GM20431 (cell line): ENCODE measurements at regions not wholly inside any gene's neighbourhood (a gene's known extent, or its start where the extent isn't known, plus 50 kb on each side); places are given as distances from the start of the nearest gene placed in this dataset.

Experiments
- in situ Hi-C: fragments of 300-500 bp; cut with MseI, MboI; formaldehyde crosslinking; loops from one replicate; pipeline ENCODE4 v1.15.0; 2020; ENCODE audit warnings: low sequenced_read_pairs; ENCODE audit not compliant: unreplicated experiment

DNA sequence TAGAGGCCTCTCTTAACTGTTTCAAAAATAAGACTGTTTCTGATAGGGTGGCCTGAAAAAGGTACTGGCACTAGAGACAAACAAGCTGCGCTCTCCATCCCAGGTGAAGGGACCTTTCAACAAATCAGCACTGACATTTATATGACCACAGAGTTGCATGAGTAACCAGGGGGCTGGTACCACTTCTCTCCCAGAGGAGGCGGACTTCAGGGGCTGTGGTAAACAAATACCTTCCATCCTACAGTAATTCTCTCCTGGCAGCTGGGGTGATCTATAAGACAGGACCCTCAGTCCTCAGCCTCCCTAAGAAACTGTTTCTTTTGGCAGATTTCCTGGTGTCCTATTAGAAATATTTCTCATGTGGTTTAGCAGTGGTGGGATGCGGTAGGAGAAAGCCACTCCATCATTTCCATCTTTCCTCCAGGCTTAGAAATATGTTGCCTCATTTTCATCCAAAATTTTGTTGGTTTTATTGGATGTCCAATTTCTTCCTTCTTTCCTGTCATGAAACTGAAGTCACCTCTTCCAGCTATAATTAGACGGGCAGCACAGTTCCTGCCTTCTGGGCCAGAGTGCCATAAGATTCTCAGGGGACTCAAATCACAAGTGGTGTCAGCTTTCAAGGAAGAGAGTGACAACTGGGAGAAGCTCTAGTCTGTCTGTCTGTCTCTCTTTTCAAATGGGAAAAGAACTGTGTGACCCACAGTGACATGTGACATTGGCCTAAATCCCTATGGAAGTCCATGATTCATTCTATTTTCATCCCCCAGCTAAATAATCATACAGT, 96.4 kb downstream of the CYRIA start:
- in situ Hi-C loops: no loop called here

DNA sequence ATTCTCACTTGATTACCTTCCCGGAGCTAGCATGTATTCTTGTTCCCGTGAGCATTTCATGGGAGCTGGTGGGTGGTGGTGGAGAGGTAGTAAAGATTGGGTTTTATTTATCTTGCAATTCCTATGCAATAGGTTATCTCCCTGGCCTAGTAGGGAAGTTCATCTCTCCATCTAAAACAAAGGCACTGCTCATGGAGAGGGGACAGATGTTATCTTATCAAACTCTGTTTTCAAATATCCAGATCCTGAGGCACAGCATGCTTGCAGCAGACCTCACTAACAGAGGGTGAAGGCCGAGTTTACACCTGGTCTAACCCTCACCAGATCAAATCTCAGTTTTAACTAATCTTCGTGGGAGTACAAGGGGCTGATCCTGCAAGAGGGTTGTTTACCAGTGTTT, 98.9 kb downstream of the CYRIA start:
- in situ Hi-C loops: no loop called here

DNA sequence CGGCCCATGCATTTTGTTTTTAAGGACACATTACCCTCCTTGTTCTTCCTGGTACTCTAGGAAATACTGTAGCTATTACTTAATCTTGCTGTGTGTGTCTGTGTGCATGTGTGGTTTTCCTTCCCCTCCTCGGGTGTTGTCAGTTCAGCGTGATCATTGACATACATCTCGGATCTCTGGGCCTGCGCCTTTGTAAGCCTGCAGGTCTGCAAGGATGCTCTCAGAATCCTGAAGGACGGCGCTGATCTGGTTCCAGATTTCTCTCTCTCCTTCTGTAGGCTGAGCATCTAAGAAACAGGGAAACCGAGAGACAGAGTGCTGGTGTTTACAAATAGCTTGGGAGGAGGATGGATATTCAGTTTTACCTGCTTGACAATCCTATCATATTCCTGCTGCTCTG, 100.2 kb downstream of the CYRIA start:
- in situ Hi-C loops: no loop called here

DNA sequence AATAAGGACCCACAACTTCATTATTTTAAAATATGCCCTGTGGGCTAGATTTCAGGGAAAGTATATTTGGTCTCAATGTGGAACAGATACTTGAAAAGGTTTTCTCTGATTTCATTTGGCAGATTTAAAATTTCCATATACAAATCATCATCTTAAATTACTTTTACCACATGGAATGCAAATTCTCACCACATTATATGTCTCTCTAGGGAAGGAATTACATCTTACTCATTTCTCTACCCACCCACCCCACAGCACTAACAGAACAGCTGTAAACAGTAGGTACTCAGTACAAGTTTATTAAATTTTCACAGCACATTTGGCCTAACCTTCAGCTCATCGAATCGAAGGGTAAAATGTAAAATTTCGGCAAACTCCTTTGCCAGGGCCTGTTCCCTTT, 104.0 kb downstream of the CYRIA start:
- in situ Hi-C loops: no loop called here

DNA sequence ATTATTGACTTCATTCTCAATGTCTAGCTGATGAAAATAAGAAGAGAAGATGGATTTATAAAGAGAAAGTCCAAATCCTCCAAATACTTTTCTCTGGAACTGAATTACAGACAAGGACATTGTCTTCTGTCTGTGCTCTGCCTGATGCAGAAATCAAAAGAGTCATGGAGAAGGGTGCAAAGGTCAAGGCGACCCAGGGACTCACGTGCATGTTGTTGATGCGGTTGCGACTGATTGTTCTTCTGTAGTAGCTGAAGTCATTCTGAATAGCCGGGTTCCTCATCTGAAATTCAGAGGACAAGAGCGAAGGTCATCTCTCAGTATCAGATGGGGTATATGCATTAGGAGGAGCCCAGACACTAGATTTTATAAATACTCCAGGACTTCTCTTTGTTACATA, 104.4 kb downstream of the CYRIA start:
- in situ Hi-C loops: no loop called here

DNA sequence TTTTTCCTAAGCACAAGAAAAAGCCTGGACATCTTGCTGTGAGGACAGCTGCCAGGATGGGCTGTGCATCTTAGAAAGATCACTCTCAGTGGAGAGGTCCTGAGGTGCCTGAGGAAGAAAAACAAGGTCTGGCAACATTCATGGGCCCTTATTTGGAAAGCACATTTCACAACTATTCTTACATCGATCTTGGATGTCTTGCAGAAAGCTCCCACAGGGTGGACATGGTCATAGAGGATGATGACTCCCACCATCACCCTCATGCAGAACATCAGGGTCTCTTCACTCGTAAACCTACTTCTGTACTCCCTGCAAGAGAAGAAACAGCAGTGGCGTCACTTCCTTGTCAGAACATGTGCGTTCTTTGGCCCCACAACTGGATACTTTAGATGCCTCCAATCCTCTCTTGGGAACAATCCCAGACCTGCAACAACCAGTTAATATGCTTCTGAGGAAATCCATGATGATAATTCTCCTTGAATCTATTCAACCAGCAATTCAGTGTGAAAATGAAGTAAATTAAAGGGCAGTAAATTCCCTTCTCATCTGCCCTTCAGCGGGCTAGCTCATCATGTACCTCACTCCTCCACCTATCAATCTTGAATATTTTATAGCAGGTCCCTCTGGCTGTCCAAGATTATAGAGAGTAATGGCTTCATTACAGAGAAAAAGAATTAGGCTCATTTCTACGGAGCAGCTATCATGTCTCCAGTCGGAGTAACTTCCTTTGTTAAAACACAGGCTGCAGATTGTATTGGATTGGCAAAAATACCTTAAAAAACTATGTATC, 106.2 kb downstream of the CYRIA start:
- in situ Hi-C loops: no loop called here

DNA sequence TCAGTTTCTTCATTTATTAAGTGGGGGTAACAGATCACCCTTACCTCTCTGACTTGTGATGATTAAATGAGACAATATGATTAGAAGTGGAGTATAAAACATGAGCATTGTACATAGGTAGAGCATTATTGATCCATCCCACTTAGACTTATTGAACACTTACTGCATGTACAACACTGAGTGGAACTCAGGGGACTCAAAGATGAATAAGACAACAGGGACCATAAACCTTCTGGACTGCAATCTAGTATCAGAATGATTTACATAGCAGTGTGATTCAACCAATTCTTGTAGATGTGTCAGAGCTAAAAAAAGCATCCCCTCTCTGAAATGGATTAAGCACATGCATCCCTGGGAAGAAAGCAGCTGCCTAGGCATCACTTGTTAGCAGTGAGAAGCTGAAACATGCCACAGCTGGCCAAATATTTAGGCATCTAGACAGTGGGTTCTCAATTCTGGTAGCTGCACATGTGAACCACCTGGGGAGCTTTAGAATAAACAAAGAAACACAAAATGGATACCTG, 111.5 kb downstream of the CYRIA start:
- in situ Hi-C loops: no loop called here

DNA sequence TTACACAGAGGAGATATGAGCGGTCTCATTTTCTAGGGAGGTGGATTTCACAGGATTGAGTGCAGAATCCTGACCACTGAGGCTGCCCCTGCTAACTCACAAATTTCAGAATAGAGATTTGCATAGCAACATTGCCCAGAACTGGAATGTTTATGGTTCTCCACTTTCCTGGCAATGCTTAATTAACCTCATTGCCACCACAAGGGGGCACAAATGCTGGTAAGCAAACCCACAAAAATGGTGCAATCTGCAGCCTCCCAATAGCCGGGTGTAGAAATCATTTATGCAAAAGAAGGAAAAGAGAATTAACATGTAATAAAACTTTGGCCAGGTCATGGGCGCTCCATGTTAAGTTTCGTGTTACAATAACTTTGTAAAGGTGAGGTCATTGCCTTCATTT, 112.4 kb downstream of the CYRIA start:
- in situ Hi-C loops: no loop called here

DNA sequence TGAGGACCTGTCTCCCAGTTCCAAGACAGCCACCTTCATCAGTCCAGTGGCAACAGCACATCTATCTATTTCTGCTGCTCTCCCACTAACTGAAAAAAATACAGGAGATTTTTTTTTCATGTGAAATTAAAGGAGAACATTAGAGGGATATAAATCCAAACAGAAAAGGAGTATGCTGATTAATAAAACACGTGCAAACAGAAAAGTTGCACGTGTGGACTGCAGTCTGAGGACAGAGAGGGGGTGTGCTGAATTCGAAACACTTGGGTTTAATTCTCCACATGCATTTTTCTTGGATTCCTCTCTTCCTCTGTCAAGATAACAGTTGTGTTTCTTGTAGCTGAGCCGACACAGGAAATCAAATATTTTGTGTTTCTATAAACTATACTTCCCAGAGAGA, 113.4 kb downstream of the CYRIA start:
- in situ Hi-C loops: no loop called here

DNA sequence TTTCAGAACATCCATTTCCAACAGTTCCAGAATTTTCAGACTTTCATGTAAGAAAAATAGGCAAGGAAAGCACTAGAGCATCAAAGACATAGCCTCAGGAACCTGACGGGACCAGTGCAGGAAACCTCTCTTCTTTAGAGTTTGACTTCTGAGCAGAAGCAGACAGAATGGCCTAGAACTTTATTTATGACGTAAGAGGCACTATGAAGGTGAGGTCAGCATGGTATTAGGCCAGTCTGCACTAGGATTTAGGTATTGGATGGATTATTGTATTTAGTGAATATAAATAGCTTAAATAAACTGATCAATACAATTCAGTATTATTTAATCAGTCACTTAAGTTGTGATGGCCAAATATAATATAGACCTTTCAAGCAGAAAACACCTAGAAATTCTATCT, 117.6 kb downstream of the CYRIA start:
- in situ Hi-C loops: no loop called here

DNA sequence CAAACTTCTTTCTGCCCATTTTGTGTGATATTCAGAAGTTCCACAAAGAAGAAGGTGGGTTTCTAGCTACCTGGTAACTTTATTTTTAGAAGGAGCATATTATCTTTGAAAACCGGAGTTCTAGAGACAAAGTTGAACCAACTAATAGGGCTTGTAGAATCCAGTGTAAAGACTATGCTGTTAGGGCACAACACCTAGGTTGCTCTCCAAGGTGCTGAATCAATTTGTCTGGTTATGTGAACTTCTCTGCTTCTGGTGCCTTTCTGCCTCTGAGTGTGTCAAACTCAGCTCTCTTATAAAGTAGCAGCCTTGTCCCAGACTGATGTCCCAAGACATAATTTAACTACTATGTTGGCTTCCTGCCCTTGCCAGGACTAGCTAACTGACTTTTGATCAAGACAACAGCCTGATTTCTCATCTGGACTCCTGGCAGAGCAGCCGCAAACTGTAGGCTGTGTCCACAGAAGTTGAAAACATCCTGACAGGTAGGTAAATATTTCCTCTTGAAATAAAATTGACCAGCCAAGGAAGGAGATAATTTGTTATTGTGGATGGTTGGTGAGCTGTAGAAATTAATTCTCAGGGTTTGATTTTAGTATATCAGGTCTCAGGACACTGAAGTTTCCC, 119.4 kb downstream of the CYRIA start:
- in situ Hi-C loops: no loop called here

DNA sequence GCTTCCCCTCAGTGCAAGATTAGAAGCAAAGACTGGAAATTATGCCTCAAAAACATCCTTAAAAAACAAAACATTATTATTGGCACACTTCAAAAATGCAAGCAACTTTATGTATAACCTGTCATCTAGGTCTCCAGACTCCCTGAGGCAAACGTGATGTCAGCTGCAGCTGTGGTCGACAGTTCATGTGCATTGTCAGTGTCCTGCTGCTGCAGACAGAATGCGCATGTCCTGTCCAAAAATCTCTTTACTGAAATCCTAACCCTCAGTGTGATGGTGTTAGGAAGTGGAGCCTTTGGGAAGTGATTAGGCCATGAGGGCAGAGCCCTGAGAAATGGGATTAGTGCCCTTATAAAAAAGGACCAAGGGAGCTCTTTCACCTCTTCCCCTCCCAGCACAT, 126.9 kb downstream of the CYRIA start:
- in situ Hi-C loops: no loop called here

DNA sequence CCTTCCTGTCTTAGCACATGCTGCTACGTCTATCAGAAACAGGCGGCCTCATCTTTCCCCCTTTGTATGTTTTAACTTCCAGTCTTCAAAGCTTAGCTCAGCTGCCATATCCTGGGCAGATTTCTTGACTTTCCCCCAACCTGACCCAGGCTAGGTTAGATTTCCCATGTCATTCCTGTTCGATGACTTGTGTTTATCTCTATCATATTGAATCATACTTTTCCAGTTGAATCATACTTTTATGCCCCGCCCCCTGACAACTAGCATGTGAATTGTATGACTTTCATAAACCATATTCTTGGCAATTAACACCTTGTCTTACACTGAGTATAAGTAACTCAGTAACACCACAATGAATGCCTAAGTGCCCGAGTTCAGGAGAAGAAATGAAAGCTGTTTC, 128.3 kb downstream of the CYRIA start:
- in situ Hi-C loops: no loop called here

DNA sequence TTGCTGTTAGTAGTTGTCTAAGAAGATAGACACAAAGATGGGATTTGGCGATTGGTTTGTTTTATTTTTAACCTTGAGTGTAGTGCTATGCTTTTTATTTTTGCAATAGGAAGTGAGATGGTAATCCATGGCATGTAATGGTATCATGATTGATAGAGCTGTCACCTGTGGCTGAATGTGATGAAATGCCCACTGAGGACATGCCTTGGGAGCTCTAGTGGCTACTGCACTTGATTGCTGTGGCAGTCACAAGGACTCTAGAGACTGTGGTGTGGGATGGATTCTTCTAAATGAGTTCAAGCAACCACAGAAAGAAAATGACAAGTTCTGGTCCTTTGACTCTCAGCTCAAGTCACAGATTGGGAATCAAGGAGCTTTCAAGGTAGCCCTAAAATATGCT, 139.4 kb downstream of the CYRIA start:
- in situ Hi-C loops: no loop called here

DNA sequence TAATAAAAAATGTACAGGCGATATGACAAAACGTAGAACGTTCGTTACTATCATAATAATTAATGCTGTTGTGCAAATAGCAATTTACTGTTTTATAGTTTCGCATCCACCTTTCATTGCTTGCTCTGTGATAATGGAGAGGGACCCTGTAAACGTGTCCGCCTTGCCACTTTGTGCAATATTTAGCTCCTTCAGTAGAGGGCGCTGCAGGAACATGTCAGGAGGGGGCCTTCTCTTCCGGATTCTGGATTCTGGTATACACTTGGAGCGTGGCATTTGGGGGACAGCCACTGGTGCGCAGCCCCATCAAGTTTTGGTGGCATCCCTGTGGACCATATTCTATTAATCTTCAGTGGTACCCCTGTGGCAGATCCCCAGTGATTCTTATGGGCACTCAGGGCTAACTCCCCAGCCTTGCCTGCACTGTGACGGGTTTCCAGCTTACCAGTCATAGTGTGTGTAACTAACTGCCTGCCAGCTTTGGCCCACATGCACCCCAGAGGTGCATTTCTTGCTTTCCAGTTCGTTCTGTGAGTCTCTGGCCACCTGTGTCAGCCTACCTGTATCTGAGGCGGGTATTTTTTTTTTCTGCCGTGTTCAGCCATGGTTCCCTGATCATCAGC, 140.3 kb downstream of the CYRIA start:
- in situ Hi-C loops: no loop called here

DNA sequence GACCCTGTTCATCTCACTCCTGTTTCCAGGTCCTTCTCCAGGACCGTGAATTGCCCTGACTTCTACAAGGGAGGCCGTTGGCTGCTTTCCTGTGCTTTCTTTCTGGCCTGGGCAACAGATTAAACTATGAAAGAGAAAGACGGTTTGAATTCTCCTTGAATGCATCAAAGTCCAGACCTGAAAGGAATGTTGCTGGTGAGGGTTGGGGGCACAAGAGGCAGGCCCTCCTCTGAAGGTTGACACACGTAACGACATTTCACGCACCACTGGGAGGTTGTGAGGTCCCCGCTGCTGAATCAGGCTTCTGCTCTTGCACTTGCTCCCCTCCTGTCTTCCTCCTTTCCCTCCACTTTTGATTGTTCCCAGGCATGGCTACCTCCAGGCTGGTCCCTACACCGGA, 141.9 kb downstream of the CYRIA start:
- in situ Hi-C loops: no loop called here

DNA sequence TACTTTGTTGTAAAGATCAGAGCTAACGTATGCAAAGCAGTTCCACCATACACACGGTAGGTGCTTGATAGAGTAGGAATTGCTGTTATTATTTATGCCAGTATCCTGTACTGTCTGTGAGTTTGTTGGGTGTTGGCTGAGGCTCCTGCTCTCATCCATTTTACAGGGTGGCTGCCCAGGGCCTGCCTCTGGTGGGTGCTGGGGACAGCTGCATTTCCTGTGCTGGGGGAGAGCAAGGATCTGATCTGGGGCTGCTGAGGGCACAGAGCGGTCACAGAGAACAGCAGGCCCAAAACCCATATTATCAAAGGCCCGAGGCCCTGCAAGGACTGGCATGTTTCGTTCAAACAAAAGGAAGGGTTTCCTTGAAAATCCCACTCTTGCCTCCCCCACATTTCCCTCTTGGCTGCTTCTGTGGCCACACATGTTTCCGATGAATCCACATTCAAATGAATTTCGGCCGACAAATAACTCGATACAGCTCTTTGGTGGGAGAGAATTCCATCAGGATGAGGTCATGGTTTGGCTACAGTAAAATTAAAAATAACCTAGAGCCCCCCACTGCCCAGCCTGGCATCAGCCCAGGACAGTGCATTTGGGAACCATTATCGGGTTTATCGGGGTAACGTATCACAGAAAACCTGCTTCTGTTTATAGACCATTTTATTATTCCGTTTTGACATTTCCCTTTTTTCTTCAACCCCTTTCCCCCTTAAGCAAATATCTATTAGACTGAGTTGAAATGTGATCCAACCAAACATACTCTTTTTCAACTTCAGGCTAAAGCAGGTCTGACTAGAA, 143.4 kb downstream of the CYRIA start:
- in situ Hi-C loops: no loop called here

DNA sequence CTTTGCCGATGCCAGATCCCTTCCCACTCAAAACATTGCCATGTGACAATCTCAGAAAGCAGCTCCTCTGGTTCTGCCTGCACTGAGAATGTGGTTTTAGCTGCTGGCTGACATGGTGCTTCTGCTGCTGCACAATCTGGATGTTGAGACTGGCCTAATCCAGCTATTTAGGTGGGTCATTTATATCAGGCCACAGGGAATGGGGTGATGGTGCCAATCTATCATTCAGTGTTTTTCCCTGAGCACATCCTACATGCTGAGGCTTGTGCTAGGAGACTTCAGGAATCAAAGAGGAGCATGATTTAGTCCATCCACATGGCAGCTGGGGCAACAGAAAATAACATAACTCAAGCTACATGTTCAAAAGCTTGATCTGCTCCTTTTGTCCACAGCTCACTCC, 144.7 kb downstream of the CYRIA start:
- in situ Hi-C loops: no loop called here

DNA sequence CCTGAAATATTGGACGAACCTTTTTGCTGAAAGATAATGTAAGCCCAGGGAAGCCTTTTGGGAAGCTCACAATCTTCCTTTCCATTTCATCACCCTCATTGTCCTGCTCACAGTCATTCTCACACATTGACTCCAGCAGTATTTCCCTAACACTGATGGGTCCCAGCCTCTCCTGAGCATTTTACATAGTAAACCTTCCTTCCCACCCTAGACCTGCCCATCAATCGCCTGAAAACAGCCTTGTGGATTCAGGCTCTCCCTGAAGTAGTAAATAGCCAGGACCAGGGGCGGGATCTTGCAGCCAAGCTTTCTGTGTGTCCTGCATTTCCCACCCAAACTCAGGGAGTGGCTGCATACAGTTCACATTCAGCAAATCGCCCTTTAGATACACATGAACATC, 149.9 kb downstream of the CYRIA start:
- in situ Hi-C loops: no loop called here

DNA sequence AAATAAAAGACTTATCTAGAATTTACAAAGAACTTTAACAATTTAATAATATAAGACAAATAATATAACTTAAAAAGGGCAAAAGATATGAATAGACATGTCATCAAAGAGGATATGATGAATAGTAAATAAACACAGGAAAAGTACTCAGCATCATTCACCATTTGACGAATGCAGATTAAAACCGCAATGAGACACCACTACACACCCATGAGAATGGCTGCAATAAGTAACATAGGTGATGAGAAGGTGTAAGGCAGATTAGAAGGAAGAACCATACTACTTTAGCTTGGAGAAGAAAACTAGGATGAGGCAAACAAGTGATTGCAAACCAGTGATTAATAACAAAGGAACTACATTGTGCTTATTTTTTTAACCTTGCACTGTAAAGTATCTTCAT, 152.0 kb downstream of the CYRIA start:
- in situ Hi-C loops: no loop called here
